Esophagus muscularis mucosa (tissue), 4 donors: ENCODE measurements at regions not wholly inside any gene's neighbourhood (a gene's known extent, or its start where the extent isn't known, plus 50 kb on each side); places are given as distances from the start of the nearest gene placed in this dataset.

ENCODE experiments used
- DNase-seq: peaks from one replicate; pipeline ENCODE4 v3.0.0-alpha.2; 2017; ENCODE audit errors: extremely low spot score
- H3K27ac ChIP-seq, 4 donors: fragments of 200-600 bp; sonication (generic); replicated peaks in 1 of 4; 1 replicate in 3 of 4; 2 replicates in 1 of 4; pipeline ENCODE4 v1.5.1; 2016 to 2019; ENCODE audit warnings: mild to moderate bottlenecking in 1 of 4
- H3K27me3 ChIP-seq, 4 donors: fragments of 200-600 bp; sonication (generic); one replicate each; pipeline versions ENCODE4 v1.5.1 to v1.6.0; 2016 to 2019
- H3K36me3 ChIP-seq, 4 donors: fragments of 200-600 bp; sonication (generic); one replicate each; pipeline ENCODE4 v1.5.1; 2016 to 2019
- H3K4me1 ChIP-seq, 4 donors: fragments of 200-600 bp; sonication (generic); one replicate each; pipeline ENCODE4 v1.5.1; 2016 to 2019
- H3K4me3 ChIP-seq, 4 donors: fragments of 200-600 bp; sonication (generic); 1 replicate in 2 of 4; 2 replicates in 2 of 4; pipeline ENCODE4 v1.5.1; 2016 to 2019; ENCODE audit warnings: mild to moderate bottlenecking in 4 of 4, moderate library complexity in 1 of 4
- H3K9me3 ChIP-seq, 4 donors: fragments of 200-600 bp; sonication (generic); 1 replicate in 3 of 4; 2 replicates in 1 of 4; pipeline ENCODE4 v1.5.1; 2016 to 2019
- CTCF ChIP-seq, 3 experiments: fragments of 200-600 bp in 2 of 3; fragments of 450-650 bp in 1 of 3; sonication (generic) in 2 of 3; IDR thresholded peaks; one replicate each; pipeline ENCODE4 v1.5.1; 2017 to 2019; ENCODE audit warnings: antibody characterized with exemption in 3 of 3, mild to moderate bottlenecking in 2 of 3, moderate library complexity in 1 of 3
- EP300 ChIP-seq: sonication (generic); formaldehyde crosslinking; IDR thresholded peaks from one replicate; pipeline ENCODE4 v1.6.1; 2017; ENCODE audit warnings: antibody characterized with exemption
- POLR2A ChIP-seq: fragments of 450-650 bp; IDR thresholded peaks from one replicate; pipeline ENCODE4 v1.6.1; 2017; ENCODE audit warnings: antibody characterized with exemption, moderate library complexity, mild to moderate bottlenecking, low read depth
- POLR2AphosphoS5 ChIP-seq, 2 donors: sonication (generic); formaldehyde crosslinking; IDR thresholded peaks; one replicate each; pipeline ENCODE4 v1.6.1; 2017; ENCODE audit warnings: antibody characterized with exemption in 2 of 2
- WGBS: methylation state at CpG from one replicate; pipeline ENCODE4 v1.1.5; 2018; 5-methylcytosine and 5-hydroxymethylcytosine counted together
- intact Hi-C: fragments of 100-400 bp; cut with DNase I; formaldehyde crosslinking; loops from one replicate; pipeline ENCODE4 v1.15.1; 2023

GRCh38 chr18:10319914-10320600, 134.4 kb upstream of the APCDD1 start:
- intact Hi-C loops = no loop called here
- no peaks in the 10 kb centered on the region for H3K36me3 ChIP-seq
- DNase-seq = no peak
- no peaks in the 10 kb centered on the region for H3K4me1 ChIP-seq
- no peaks in the 10 kb centered on the region for H3K9me3 ChIP-seq
- WGBS = 87% methylated on average over 9 of the region's 9 CpGs
- TF ChIP-seq POLR2A (no peak), EP300 (no peak), CTCF (IDR thresholded peaks at IDR 0.05) (no peak), POLR2AphosphoS5 (IDR thresholded peaks at IDR 0.05) (no peak)
- H3K27me3 ChIP-seq = no peaks in the 10 kb centered on the region
- H3K4me3 ChIP-seq = no peak overlapping the region
- H3K27ac ChIP-seq = no peak overlapping the region

GRCh38 chr18:10320791-10321190, 133.6 kb upstream of the APCDD1 start:
- H3K9me3 ChIP-seq = no peaks in the 10 kb centered on the region
- WGBS = 74% methylated on average over 7 of the region's 7 CpGs
- no peak overlapping the region for H3K27ac ChIP-seq
- no peak for DNase-seq
- no peaks in the 10 kb centered on the region for H3K27me3 ChIP-seq
- intact Hi-C loops = no loop called here
- H3K4me1 ChIP-seq = no peaks in the 10 kb centered on the region
- H3K4me3 ChIP-seq = no peak overlapping the region
- no peaks in the 10 kb centered on the region for H3K36me3 ChIP-seq
- TF ChIP-seq POLR2AphosphoS5 (IDR thresholded peaks at IDR 0.05) = no peak
- no peak for TF ChIP-seq EP300
- no peak for TF ChIP-seq CTCF (IDR thresholded peaks at IDR 0.05)
- no peak for TF ChIP-seq POLR2A

GRCh38 chr18:10321576-10321975, 132.9 kb upstream of the APCDD1 start:
- intact Hi-C loops = no loop called here
- Histone ChIP-seq H3K4me3 (no peak overlapping the region), H3K27me3 (no peaks in the 10 kb centered on the region), H3K27ac (no peak overlapping the region), H3K36me3 (no peaks in the 10 kb centered on the region), H3K9me3 (no peaks in the 10 kb centered on the region), H3K4me1 (no peaks in the 10 kb centered on the region)
- DNase-seq = no peak
- TF ChIP-seq POLR2A (no peak), CTCF (IDR thresholded peaks at IDR 0.05) (no peak), POLR2AphosphoS5 (IDR thresholded peaks at IDR 0.05) (no peak), EP300 (no peak)
- WGBS = no CpG with 5 or more reads among the region's 2 CpGs

GRCh38 chr18:10322004-10322403, 132.4 kb upstream of the APCDD1 start:
- intact Hi-C loops = no loop called here
- Histone ChIP-seq H3K36me3 (no peaks in the 10 kb centered on the region), H3K4me3 (no peak overlapping the region), H3K4me1 (no peaks in the 10 kb centered on the region), H3K9me3 (no peaks in the 10 kb centered on the region), H3K27ac (no peak overlapping the region), H3K27me3 (no peaks in the 10 kb centered on the region)
- no peak for DNase-seq
- WGBS = 86% methylated on average over 7 of the region's 7 CpGs
- TF ChIP-seq POLR2A (no peak), POLR2AphosphoS5 (IDR thresholded peaks at IDR 0.05) (no peak), CTCF (IDR thresholded peaks at IDR 0.05) (no peak), EP300 (no peak)

GRCh38 chr18:10322435-10322834, 132.0 kb upstream of the APCDD1 start:
- Histone ChIP-seq H3K4me1 (no peaks in the 10 kb centered on the region), H3K4me3 (no peak overlapping the region), H3K9me3 (no peaks in the 10 kb centered on the region), H3K27me3 (no peaks in the 10 kb centered on the region), H3K36me3 (no peaks in the 10 kb centered on the region), H3K27ac (no peak overlapping the region)
- intact Hi-C loops = no loop called here
- WGBS = 75% methylated on average over 2 of the region's 2 CpGs
- TF ChIP-seq CTCF (IDR thresholded peaks at IDR 0.05) (no peak), POLR2A (no peak), POLR2AphosphoS5 (IDR thresholded peaks at IDR 0.05) (no peak), EP300 (no peak)
- no peak for DNase-seq
